H1 (cell line): ENCODE measurements at regions not wholly inside any gene's neighbourhood (a gene's known extent, or its start where the extent isn't known, plus 50 kb on each side); places are given as distances from the start of the nearest gene placed in this dataset.

Source experiments
- CTCF ChIA-PET: fragments of 300-600 bp; sonication (Branson Sonifier 250); formaldehyde crosslinking; loops from one replicate; lab custom pipeline; 2021; ENCODE audit not compliant: partially characterized antibody; lab: Charles Lee
- POLR2A ChIA-PET: fragments of 300-600 bp; sonication (Branson Sonifier 250); formaldehyde crosslinking; loops from one replicate; lab custom pipeline; 2021; ENCODE audit warnings: inconsistent platforms; ENCODE audit not compliant: partially characterized antibody; lab: Charles Lee
- DNase-seq, 2 experiments: peaks; one replicate each; pipeline versions ENCODE4 v3.0.0 to v3.0.0-alpha.2; 2010 to 2022; ENCODE audit warnings: low spot score in 2 of 2, low read depth in 1 of 2, mixed read lengths in 1 of 2
- FAIRE-seq: peaks from 2 replicates; lab custom pipeline; 2011; peaks lifted over from hg19 to GRCh38; lab: Jason Lieb, UNC
- H2AFZ ChIP-seq: 2 replicates; pipeline ENCODE4 v1.8.1; 2012; ENCODE audit warnings: low read length, inconsistent platforms
- H2AK5ac ChIP-seq: 2 replicates; pipeline ENCODE4 v1.6.1; 2013; ENCODE audit warnings: low read depth, low read length
- H2BK120ac ChIP-seq: replicated peaks from 2 replicates; pipeline ENCODE3; 2013; ENCODE audit warnings: low read depth, low read length, inconsistent platforms
- H2BK12ac ChIP-seq: 2 replicates; pipeline ENCODE4 v1.6.1; 2013; ENCODE audit warnings: low read depth, low read length
- H2BK15ac ChIP-seq: 2 replicates; pipeline ENCODE4 v1.6.1; 2013; ENCODE audit warnings: low read length
- H2BK20ac ChIP-seq: 2 replicates; pipeline ENCODE4 v1.6.1; 2013; ENCODE audit warnings: low read length
- H2BK5ac ChIP-seq: 2 replicates; pipeline ENCODE4 v1.6.1; 2013; ENCODE audit warnings: low read depth, low read length
- H3K14ac ChIP-seq: 2 replicates; pipeline ENCODE4 v1.6.1; 2013; ENCODE audit warnings: inconsistent platforms; ENCODE audit not compliant: insufficient read length
- H3K18ac ChIP-seq: 2 replicates; pipeline ENCODE4 v1.6.1; 2013; ENCODE audit warnings: low read length; ENCODE audit errors: extremely low read depth
- H3K23ac ChIP-seq: 2 replicates; pipeline ENCODE4 v1.6.1; 2013; ENCODE audit warnings: inconsistent platforms; ENCODE audit not compliant: insufficient read length
- H3K23me2 ChIP-seq: 2 replicates; pipeline ENCODE4 v1.6.1; 2013; ENCODE audit warnings: low read depth, low read length
- H3K27ac ChIP-seq: 2 replicates; pipeline ENCODE4 v1.6.1; 2011; ENCODE audit warnings: low read depth, low read length, inconsistent platforms
- H3K27me3 ChIP-seq, 4 experiments: replicated peaks in 1 of 4; 1 replicate in 1 of 4; 2 replicates in 3 of 4; pipeline versions ENCODE4 v1.6.1 to v1.8.1; 2011 to 2013; ENCODE audit warnings: low read length in 3 of 4, mild to moderate bottlenecking in 3 of 4, inconsistent platforms in 2 of 4, mixed read lengths in 2 of 4, moderate library complexity in 1 of 4; ENCODE audit not compliant: control insufficient read depth in 3 of 4, insufficient read depth in 3 of 4; ENCODE audit errors: extremely low read depth in 1 of 4
- H3K36me3 ChIP-seq, 4 experiments: 2 replicates each; pipeline versions ENCODE4 v1.6.1 to v1.8.1; 2011 to 2013; ENCODE audit warnings: mild to moderate bottlenecking in 4 of 4, low read length in 3 of 4, moderate library complexity in 2 of 4, control low read depth in 1 of 4, inconsistent platforms in 1 of 4; ENCODE audit not compliant: insufficient read depth in 4 of 4, control insufficient read depth in 2 of 4
- H3K4ac ChIP-seq: replicated peaks from 2 replicates; pipeline ENCODE3; 2013; ENCODE audit warnings: low read length, low read depth, mixed read lengths, inconsistent platforms; ENCODE audit not compliant: insufficient read length
- H3K4me1 ChIP-seq, 4 experiments: replicated peaks in 1 of 4; 1 replicate in 1 of 4; 2 replicates in 3 of 4; pipeline versions ENCODE4 v1.6.1 to v1.8.1; 2011 to 2013; ENCODE audit warnings: low read length in 3 of 4, inconsistent platforms in 2 of 4, mixed read lengths in 1 of 4; ENCODE audit not compliant: insufficient read depth in 4 of 4, control insufficient read depth in 3 of 4
- H3K4me2 ChIP-seq, 2 experiments: 2 replicates each; pipeline versions ENCODE4 v1.6.1 to v1.8.1; 2011 to 2013; ENCODE audit warnings: low read depth in 2 of 2, low read length in 2 of 2, control low read depth in 1 of 2, inconsistent platforms in 1 of 2, mild to moderate bottlenecking in 1 of 2; ENCODE audit not compliant: insufficient read depth in 1 of 2
- H3K4me3 ChIP-seq, 4 experiments: fragments of 200-600, 300-600 bp in 1 of 4; sonication (generic), shearing (Covaris generic), sonication (Bioruptor Twin) in 1 of 4; 2 replicates each; pipeline versions ENCODE4 v1.5.1 to v1.8.1; 2011 to 2016; ENCODE audit warnings: low read length in 4 of 4, low read depth in 3 of 4, control low read depth in 2 of 4, inconsistent platforms in 2 of 4, mild to moderate bottlenecking in 2 of 4, mixed read lengths in 1 of 4, moderate library complexity in 1 of 4; ENCODE audit not compliant: insufficient read depth in 2 of 4; ENCODE audit errors: extremely low read depth in 1 of 4
- H3K56ac ChIP-seq: replicated peaks from 2 replicates; pipeline ENCODE3; 2013; ENCODE audit warnings: low read depth, mild to moderate bottlenecking, mixed read lengths, low read length, inconsistent platforms; ENCODE audit not compliant: insufficient read length
- H3K79me1 ChIP-seq: 2 replicates; pipeline ENCODE4 v1.6.1; 2013; ENCODE audit warnings: low read depth, low read length, control low read depth
- H3K79me2 ChIP-seq, 2 experiments: 2 replicates each; pipeline versions ENCODE4 v1.6.1 to v1.8.1; 2012 to 2013; ENCODE audit warnings: low read length in 2 of 2, mild to moderate bottlenecking in 2 of 2, inconsistent platforms in 1 of 2; ENCODE audit not compliant: insufficient read depth in 2 of 2, control insufficient read depth in 1 of 2
- H3K9ac ChIP-seq, 4 experiments: replicated peaks in 1 of 4; 1 replicate in 1 of 4; 2 replicates in 3 of 4; pipeline versions ENCODE4 v1.6.1 to v1.8.1; 2011 to 2013; ENCODE audit warnings: low read depth in 3 of 4, low read length in 3 of 4, control low read depth in 2 of 4, mild to moderate bottlenecking in 2 of 4, moderate library complexity in 2 of 4, inconsistent platforms in 1 of 4; ENCODE audit errors: extremely low read depth in 1 of 4
- H3K9me3 ChIP-seq, 2 experiments: 2 replicates each; pipeline versions ENCODE4 v1.6.1 to v1.8.1; 2012 to 2013; ENCODE audit warnings: mild to moderate bottlenecking in 2 of 2, moderate library complexity in 2 of 2, control low read depth in 1 of 2, inconsistent platforms in 1 of 2, low read depth in 1 of 2, low read length in 1 of 2, mixed read lengths in 1 of 2; ENCODE audit not compliant: insufficient read depth in 2 of 2
- H4K20me1 ChIP-seq, 2 experiments: replicated peaks in 1 of 2; 2 replicates each; pipeline versions ENCODE3 to v1.8.1; 2011 to 2013; ENCODE audit warnings: inconsistent platforms in 2 of 2, low read length in 2 of 2, mild to moderate bottlenecking in 1 of 2; ENCODE audit not compliant: insufficient read depth in 2 of 2, control insufficient read depth in 1 of 2
- H4K5ac ChIP-seq: 2 replicates; pipeline ENCODE4 v1.6.1; 2013; ENCODE audit warnings: low read length, low read depth, mixed read lengths, inconsistent platforms; ENCODE audit not compliant: insufficient read length
- H4K8ac ChIP-seq: 2 replicates; pipeline ENCODE4 v1.8.0; 2013; ENCODE audit warnings: mild to moderate bottlenecking, moderate library complexity, low read length, inconsistent platforms; ENCODE audit not compliant: insufficient read depth; ENCODE audit errors: extremely low read depth
- H4K91ac ChIP-seq: replicated peaks from 2 replicates; pipeline ENCODE3; 2013; ENCODE audit warnings: low read length, mixed read lengths, inconsistent platforms; ENCODE audit not compliant: insufficient read length
- FOSL1 ChIP-seq: IDR thresholded peaks from 2 replicates; pipeline ENCODE4 v1.6.1; 2011; ENCODE audit warnings: mild to moderate bottlenecking, low read depth, low read length, moderate library complexity; ENCODE audit not compliant: insufficient read depth
- KDM1A ChIP-seq: fragments of 200-600, 300-600 bp; sonication (generic); IDR thresholded peaks from 2 replicates; pipeline ENCODE4 v1.7.1; 2016; ENCODE audit warnings: mild to moderate bottlenecking, low read length, borderline replicate concordance
- SIN3A ChIP-seq, 2 experiments: IDR thresholded peaks in 1 of 2; conservative IDR thresholded peaks in 1 of 2; 2 replicates each; pipeline ENCODE4 v1.6.1; 2011 to 2012; ENCODE audit warnings: low read length in 2 of 2, improper control_type of control experiment in 1 of 2, low read depth in 1 of 2, mild to moderate bottlenecking in 1 of 2
- ZNF274 ChIP-seq: IDR thresholded peaks from 2 replicates; pipeline ENCODE4 v1.7.0; 2012; ENCODE audit warnings: low read length, borderline replicate concordance; ENCODE audit errors: extremely low read depth
- WGBS, 2 experiments: shearing (Covaris generic) in 1 of 2; methylation state at CpG; one replicate each; pipeline versions ENCODE4 v1.1.6 to v1.1.7; 2013 to 2015; ENCODE audit warnings: low lambda C conversion rate in 2 of 2, mixed read lengths in 2 of 2, inconsistent platforms in 1 of 2, low coverage in 1 of 2, missing lambda C conversion rate in 1 of 2; ENCODE audit not compliant: insufficient replicate concordance in 2 of 2, insufficient coverage in 1 of 2, insufficient read length in 1 of 2; ENCODE audit errors: extremely low coverage in 1 of 2, missing lambda C conversion rate in 1 of 2; 5-methylcytosine and 5-hydroxymethylcytosine counted together

- Histone ChIP-seq H3K14ac (no peak overlapping the region), H3K9ac (no peak overlapping the region), H2BK20ac (no peak overlapping the region), H3K79me2 (no peaks in the 10 kb centered on the region), H3K23ac (no peak overlapping the region), H4K8ac (no peak overlapping the region), H3K27ac (no peak overlapping the region), H3K4me2 (no peak overlapping the region), H3K23me2 (no peaks in the 10 kb centered on the region), H2BK12ac (no peak overlapping the region), H3K9me3 (no peaks in the 10 kb centered on the region; a peak in 1 of 4 replicates), H2AFZ (no peak overlapping the region), H3K56ac (no peak overlapping the region), H3K4me1 (no peaks in the 10 kb centered on the region), H3K27me3 (no peaks in the 10 kb centered on the region), H3K4me3 (no peak overlapping the region), H3K4ac (no peak overlapping the region), H2BK15ac (no peak overlapping the region), H2BK120ac (no peak overlapping the region), H2AK5ac (no peak overlapping the region), H3K36me3 (no peaks in the 10 kb centered on the region), H2BK5ac (no peak overlapping the region), H3K18ac (no peak overlapping the region), H3K79me1 (no peaks in the 10 kb centered on the region), H4K91ac (no peak overlapping the region), H4K20me1 (no peaks in the 10 kb centered on the region), H4K5ac (no peak overlapping the region)
- POLR2A ChIA-PET, result no interaction called here
- FAIRE-seq, result no peak
- 55% methylated on average over 5 of the region's 5 CpGs; no CpG with 5 or more reads in 1 of the 2 experiments for WGBS, 2 experiments
- DNase-seq, result no peak
- CTCF ChIA-PET, result interaction anchor here (1.2 kb wide), 1 partner anchor 11 kb away, joined by 3 read pairs; no protein-coding TSS in a partner anchor
- TF ChIP-seq FOSL1 (no peak), SIN3A (conservative IDR thresholded peaks at IDR 0.05 in 1 of 2, IDR thresholded peaks at IDR 0.05 in 1 of 2; ENCODE audit: low read depth in 1 of 2, low read length in 2 of 2) (no peak), KDM1A (no peak), ZNF274 (no peak)
Measured at GRCh38 chr10:29034592-29034991, 254.3 kb upstream of the LYZL1 start.
